ENCODE measurements at regions not wholly inside any gene's neighbourhood (a gene's known extent, or its start where the extent isn't known, plus 50 kb on each side); places are given as distances from the start of the nearest gene placed in this dataset.
"Not testable (repeated sequence)": the region's sequence is repeated elsewhere in the genome, so short reads cannot be mapped to it uniquely, and the experiment has no call there.

GRCh38 chr6:97347111-97347510 lies 64.1 kb upstream of the MMS22L start:
- DNase-seq (ENCODE audit: low read depth in 2 of 2), result no peak

- DNase-seq (ENCODE audit: low read depth in 2 of 2), result no peak
These were observed 78.3 kb upstream of the MMS22L start for GRCh38 chr6:97361286-97361685.

GRCh38 chr6:97364327-97364726 lies 81.3 kb upstream of the MMS22L start:
- no peak for DNase-seq (ENCODE audit: low read depth in 2 of 2)

- not testable (repeated sequence) for DNase-seq (ENCODE audit: low read depth in 2 of 2)
These were observed 99.1 kb upstream of the MMS22L start for GRCh38 chr6:97382071-97382470.

- DNase-seq (ENCODE audit: low read depth in 2 of 2), result no peak
These were observed 109.7 kb upstream of the MMS22L start for GRCh38 chr6:97392735-97393134.

- peak in 1 of 2 donors; percentile 6 for DNase-seq (ENCODE audit: low read depth in 2 of 2)
These were observed 111.2 kb upstream of the MMS22L start for GRCh38 chr6:97394160-97394748.

GRCh38 chr6:97396880-97397279 lies 113.9 kb upstream of the MMS22L start:
- DNase-seq (ENCODE audit: low read depth in 2 of 2), result no peak

GRCh38 chr6:97399208-97399607 lies 116.2 kb upstream of the MMS22L start:
- no peak for DNase-seq (ENCODE audit: low read depth in 2 of 2)

- no peak for DNase-seq (ENCODE audit: low read depth in 2 of 2)
These were observed 118.5 kb upstream of the MMS22L start for GRCh38 chr6:97401533-97401932.

GRCh38 chr6:97405818-97406409 lies 122.9 kb upstream of the MMS22L start:
- no peak for DNase-seq (ENCODE audit: low read depth in 2 of 2)

GRCh38 chr6:97406633-97407032 lies 123.6 kb upstream of the MMS22L start:
- DNase-seq (ENCODE audit: low read depth in 2 of 2), result no peak

- DNase-seq (ENCODE audit: low read depth in 2 of 2), result no peak
These were observed 128.6 kb upstream of the MMS22L start for GRCh38 chr6:97411610-97412009.

- DNase-seq (ENCODE audit: low read depth in 2 of 2), result no peak
These were observed 129.5 kb upstream of the MMS22L start for GRCh38 chr6:97412511-97412910.

- no peak for DNase-seq (ENCODE audit: low read depth in 2 of 2)
These were observed 139.2 kb upstream of the MMS22L start for GRCh38 chr6:97422171-97422570.

GRCh38 chr6:97423190-97423589 lies 140.2 kb upstream of the MMS22L start:
- no peak for DNase-seq (ENCODE audit: low read depth in 2 of 2)

GRCh38 chr6:97427648-97428047 lies 144.6 kb upstream of the MMS22L start:
- no peak for DNase-seq (ENCODE audit: low read depth in 2 of 2)

- no peak for DNase-seq (ENCODE audit: low read depth in 2 of 2)
These were observed 154.1 kb upstream of the MMS22L start for GRCh38 chr6:97437087-97437486.

GRCh38 chr6:97438011-97438671 lies 155.1 kb upstream of the MMS22L start:
- DNase-seq (ENCODE audit: low read depth in 2 of 2), result no peak

GRCh38 chr6:97440590-97441176 lies 157.7 kb upstream of the MMS22L start:
- DNase-seq (ENCODE audit: low read depth in 2 of 2), result no peak

GRCh38 chr6:97443408-97444080 lies 160.5 kb upstream of the MMS22L start:
- DNase-seq (ENCODE audit: low read depth in 2 of 2), result no peak

GRCh38 chr6:97445407-97445806 lies 162.4 kb upstream of the MMS22L start:
- no peak for DNase-seq (ENCODE audit: low read depth in 2 of 2)

- no peak for DNase-seq (ENCODE audit: low read depth in 2 of 2)
These were observed 166.5 kb upstream of the MMS22L start for GRCh38 chr6:97449444-97449966.
